Common myeloid progenitor, CD34-positive (primary cell): ENCODE measurements at regions not wholly inside any gene's neighbourhood (a gene's known extent, or its start where the extent isn't known, plus 50 kb on each side); places are given as distances from the start of the nearest gene placed in this dataset.
"Not testable (repeated sequence)": the region's sequence is repeated elsewhere in the genome, so short reads cannot be mapped to it uniquely, and the experiment has no call there.

Source experiments
- CTCF ChIA-PET: fragments of 350-600 bp; sonication (Branson Sonifier 250); formaldehyde crosslinking; loops from one replicate; lab custom pipeline; 2021; ENCODE audit warnings: antibody characterized with exemption; lab: Charles Lee
- POLR2A ChIA-PET: fragments of 350-600 bp; sonication (Branson Sonifier 250); formaldehyde crosslinking; loops from one replicate; lab custom pipeline; 2021; ENCODE audit warnings: antibody characterized with exemption; lab: Charles Lee
- DNase-seq, 3 donors: peaks; one replicate each; pipeline versions ENCODE4 v3.0.0 to v3.0.0-alpha.2; 2013
- H3K27ac ChIP-seq, 2 experiments: 1 replicate in 1 of 2; 2 replicates in 1 of 2; pipeline ENCODE4 v1.7.0; 2013; ENCODE audit warnings: inconsistent platforms in 2 of 2, low read length in 2 of 2, mild to moderate bottlenecking in 2 of 2, low read depth in 1 of 2, moderate library complexity in 1 of 2; ENCODE audit not compliant: severe bottlenecking in 2 of 2, insufficient read depth in 1 of 2, poor library complexity in 1 of 2
- H3K27me3 ChIP-seq, 5 experiments: replicated peaks in 2 of 5; 1 replicate in 3 of 5; 2 replicates in 2 of 5; pipeline versions ENCODE4 v1.6.1 to v1.7.0; 2013; ENCODE audit warnings: low read length in 4 of 5, mild to moderate bottlenecking in 2 of 5, moderate library complexity in 2 of 5, inconsistent platforms in 1 of 5; ENCODE audit not compliant: insufficient read depth in 5 of 5, control insufficient read depth in 4 of 5
- H3K36me3 ChIP-seq, 4 experiments: 1 replicate in 2 of 4; 2 replicates in 2 of 4; pipeline versions ENCODE4 v1.6.1 to v1.7.0; 2013; ENCODE audit warnings: low read length in 3 of 4, control low read depth in 1 of 4, mild to moderate bottlenecking in 1 of 4; ENCODE audit not compliant: control insufficient read depth in 4 of 4, insufficient read depth in 4 of 4
- H3K4me1 ChIP-seq, 4 experiments: 1 replicate in 3 of 4; 2 replicates in 1 of 4; pipeline versions ENCODE4 v1.6.1 to v1.7.1; 2013; ENCODE audit warnings: low read length in 3 of 4, mild to moderate bottlenecking in 3 of 4, control low read depth in 1 of 4, inconsistent platforms in 1 of 4, moderate library complexity in 1 of 4; ENCODE audit not compliant: control insufficient read depth in 4 of 4, insufficient read depth in 4 of 4; ENCODE audit errors: control extremely low read depth in 1 of 4
- H3K4me3 ChIP-seq, 7 experiments: 1 replicate in 4 of 7; 2 replicates in 3 of 7; pipeline versions ENCODE4 v1.5.1 to v1.7.0; 2013; ENCODE audit warnings: mild to moderate bottlenecking in 7 of 7, low read length in 6 of 7, moderate library complexity in 6 of 7, inconsistent platforms in 2 of 7, low read depth in 2 of 7, control low read depth in 1 of 7; ENCODE audit not compliant: insufficient read depth in 4 of 7, control insufficient read depth in 1 of 7; ENCODE audit errors: extremely low read depth in 1 of 7
- H3K9me3 ChIP-seq, 5 experiments: 1 replicate in 4 of 5; 2 replicates in 1 of 5; pipeline versions ENCODE4 v1.6.1 to v1.7.1; 2013; ENCODE audit warnings: low read length in 4 of 5, mild to moderate bottlenecking in 2 of 5, inconsistent platforms in 1 of 5, low read depth in 1 of 5, moderate library complexity in 1 of 5; ENCODE audit not compliant: control insufficient read depth in 4 of 5, insufficient read depth in 2 of 5; ENCODE audit errors: control extremely low read depth in 1 of 5
- WGBS: methylation state at CpG from one replicate; pipeline ENCODE4 v1.1.5; 2013; ENCODE audit not compliant: insufficient coverage; 5-methylcytosine and 5-hydroxymethylcytosine counted together

- Histone ChIP-seq H3K27ac (no peak overlapping the region), H3K36me3 (no peaks in the 10 kb centered on the region), H3K4me3 (no peak overlapping the region), H3K27me3 (no peaks in the 10 kb centered on the region), H3K4me1 (no peaks in the 10 kb centered on the region), H3K9me3 (no peaks in the 10 kb centered on the region)
- 92% methylated on average over 3 of the region's 8 CpGs for WGBS
- ChIA-PET CTCF (interaction anchor here (0.7 kb wide), 1 partner anchor 8 kb away, joined by 3 read pairs; no protein-coding TSS in a partner anchor), POLR2A (no interaction called here)
- DNase-seq: peak; percentile 27 to 43 (median 32)
Observed at GRCh38 chr5:108481355-108481931, 99.5 kb upstream of the FBXL17 start.

GRCh38 chr5:108472237-108472636 is 90.3 kb upstream of the FBXL17 start:
- H3K36me3 ChIP-seq: no peaks in the 10 kb centered on the region
- H3K27me3 ChIP-seq: no peaks in the 10 kb centered on the region
- ChIA-PET CTCF (no interaction called here), POLR2A (no interaction called here)
- DNase-seq: no peak
- no peak overlapping the region for H3K4me3 ChIP-seq
- H3K9me3 ChIP-seq: peaks cover 0 to 3% (median 0%) of the 10 kb centered on the region in 5 experiments
- 93% methylated on average over 3 of the region's 3 CpGs for WGBS
- no peak overlapping the region for H3K27ac ChIP-seq
- H3K4me1 ChIP-seq: no peaks in the 10 kb centered on the region

GRCh38 chr5:108467563-108467962 is 85.7 kb upstream of the FBXL17 start:
- WGBS: no CpG with 5 or more reads among the region's 4 CpGs
- H3K27ac ChIP-seq: no peak overlapping the region
- H3K36me3 ChIP-seq: no peaks in the 10 kb centered on the region
- POLR2A ChIA-PET: no interaction called here
- no peaks in the 10 kb centered on the region for H3K27me3 ChIP-seq
- H3K9me3 ChIP-seq: peaks cover 0 to 2% (median 0%) of the 10 kb centered on the region in 5 experiments
- no peak overlapping the region for H3K4me3 ChIP-seq
- DNase-seq: no peak
- no peaks in the 10 kb centered on the region for H3K4me1 ChIP-seq
- CTCF ChIA-PET: no interaction called here

- no peaks in the 10 kb centered on the region for H3K27me3 ChIP-seq
- CTCF ChIA-PET: no interaction called here
- no peaks in the 10 kb centered on the region for H3K4me1 ChIP-seq
- no peak for DNase-seq
- H3K4me3 ChIP-seq: no peak overlapping the region
- POLR2A ChIA-PET: no interaction called here
- no peaks in the 10 kb centered on the region for H3K36me3 ChIP-seq
- WGBS: no CpG with 5 or more reads among the region's 1 CpG
- no peak overlapping the region for H3K27ac ChIP-seq
- no peaks in the 10 kb centered on the region for H3K9me3 ChIP-seq
Observed at GRCh38 chr5:108461628-108462367, 79.9 kb upstream of the FBXL17 start.

- H3K4me1 ChIP-seq: no peaks in the 10 kb centered on the region
- no peak overlapping the region for H3K27ac ChIP-seq
- POLR2A ChIA-PET: no interaction called here
- H3K4me3 ChIP-seq: no peak overlapping the region
- DNase-seq: no peak
- CTCF ChIA-PET: no interaction called here
- H3K9me3 ChIP-seq: no peaks in the 10 kb centered on the region
- no peaks in the 10 kb centered on the region for H3K36me3 ChIP-seq
- WGBS: 100% methylated on average over 2 of the region's 2 CpGs
- no peaks in the 10 kb centered on the region for H3K27me3 ChIP-seq
Observed at GRCh38 chr5:108459769-108460168, 77.9 kb upstream of the FBXL17 start.

- ChIA-PET POLR2A (no interaction called here), CTCF (no interaction called here)
- DNase-seq: no peak
- Histone ChIP-seq H3K9me3 (peaks cover 0 to 3% (median 0%) of the 10 kb centered on the region in 5 experiments), H3K27ac (no peak overlapping the region), H3K4me1 (no peaks in the 10 kb centered on the region), H3K4me3 (no peak overlapping the region), H3K36me3 (no peaks in the 10 kb centered on the region), H3K27me3 (no peaks in the 10 kb centered on the region)
Observed at GRCh38 chr5:108451269-108451668, 69.4 kb upstream of the FBXL17 start.

GRCh38 chr5:108444130-108444529 is 62.2 kb upstream of the FBXL17 start:
- H3K4me3 ChIP-seq, CTCF ChIA-PET, H3K36me3 ChIP-seq, H3K4me1 ChIP-seq, POLR2A ChIA-PET, H3K27ac ChIP-seq, H3K9me3 ChIP-seq, DNase-seq, H3K27me3 ChIP-seq: not testable (repeated sequence)
- no CpG with 5 or more reads among the region's 3 CpGs for WGBS
